ENCODE measurements at regions not wholly inside any gene's neighbourhood (a gene's known extent, or its start where the extent isn't known, plus 50 kb on each side); places are given as distances from the start of the nearest gene placed in this dataset.
"Not testable (repeated sequence)": the region's sequence is repeated elsewhere in the genome, so short reads cannot be mapped to it uniquely, and the experiment has no call there.

DNA sequence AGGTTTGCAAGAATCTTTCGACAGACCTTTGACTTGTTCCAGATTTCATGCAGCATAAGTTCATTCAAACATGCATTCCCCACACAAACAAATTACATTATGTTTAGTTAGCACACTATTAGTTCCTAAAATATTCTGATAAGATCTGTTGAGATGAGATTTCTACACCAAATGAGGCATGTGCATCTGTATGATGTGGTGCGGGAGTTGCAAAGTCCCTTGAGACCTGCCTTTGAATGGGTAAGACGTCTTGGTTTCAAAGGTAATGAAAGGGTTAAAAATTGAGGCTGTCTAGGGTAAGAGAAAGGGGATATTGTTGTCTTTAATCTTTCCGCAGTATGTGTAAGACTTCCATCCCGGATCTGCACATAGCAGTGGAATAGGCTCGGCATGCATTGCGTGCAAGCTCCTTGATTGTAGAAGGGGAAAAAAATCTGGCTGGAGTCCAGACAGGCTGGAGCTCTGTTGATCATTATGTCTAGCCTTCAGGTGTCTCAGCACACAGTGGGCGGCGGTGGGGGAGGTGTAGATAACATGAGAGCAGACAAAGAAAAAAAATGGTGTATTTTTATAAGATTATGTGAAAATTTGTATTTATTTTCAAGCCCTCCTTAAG, 296.6 kb downstream of the PTPRC start:
- DNase-seq: peak; percentile 96

DNA sequence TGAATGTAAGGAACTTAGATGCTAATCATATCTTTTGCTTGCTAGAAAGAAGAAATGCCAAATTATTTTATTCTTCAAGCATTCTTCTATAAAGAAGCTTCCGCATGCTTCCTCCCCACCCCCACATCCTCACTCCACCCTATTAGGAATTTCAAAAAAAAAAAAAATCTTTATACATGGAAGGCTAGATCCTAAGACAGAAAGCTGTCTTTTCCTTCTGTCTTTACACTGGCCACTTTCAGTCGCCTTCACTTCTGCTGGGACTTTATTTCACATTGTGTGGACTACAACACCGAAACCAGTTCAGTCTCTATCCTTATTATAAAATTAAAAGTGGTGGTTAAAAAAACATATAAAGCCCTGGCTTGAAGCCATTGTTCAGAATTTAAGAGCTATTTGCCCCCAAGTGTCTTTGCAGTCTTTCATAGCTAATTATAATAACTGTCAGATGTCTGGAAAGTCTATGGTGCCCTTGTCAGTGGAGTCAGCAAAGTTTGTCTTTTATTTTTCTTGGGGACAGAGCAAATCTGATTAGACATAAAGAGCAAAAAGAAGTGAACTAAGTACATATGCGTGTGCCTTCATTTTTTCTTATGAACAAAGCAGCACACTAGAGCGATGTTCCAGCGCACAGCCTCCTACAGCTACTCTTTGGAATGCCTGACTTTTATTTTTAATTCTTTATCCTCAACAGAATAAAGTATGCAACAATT, 297.7 kb downstream of the PTPRC start:
- DNase-seq: peak; percentile 52

DNA sequence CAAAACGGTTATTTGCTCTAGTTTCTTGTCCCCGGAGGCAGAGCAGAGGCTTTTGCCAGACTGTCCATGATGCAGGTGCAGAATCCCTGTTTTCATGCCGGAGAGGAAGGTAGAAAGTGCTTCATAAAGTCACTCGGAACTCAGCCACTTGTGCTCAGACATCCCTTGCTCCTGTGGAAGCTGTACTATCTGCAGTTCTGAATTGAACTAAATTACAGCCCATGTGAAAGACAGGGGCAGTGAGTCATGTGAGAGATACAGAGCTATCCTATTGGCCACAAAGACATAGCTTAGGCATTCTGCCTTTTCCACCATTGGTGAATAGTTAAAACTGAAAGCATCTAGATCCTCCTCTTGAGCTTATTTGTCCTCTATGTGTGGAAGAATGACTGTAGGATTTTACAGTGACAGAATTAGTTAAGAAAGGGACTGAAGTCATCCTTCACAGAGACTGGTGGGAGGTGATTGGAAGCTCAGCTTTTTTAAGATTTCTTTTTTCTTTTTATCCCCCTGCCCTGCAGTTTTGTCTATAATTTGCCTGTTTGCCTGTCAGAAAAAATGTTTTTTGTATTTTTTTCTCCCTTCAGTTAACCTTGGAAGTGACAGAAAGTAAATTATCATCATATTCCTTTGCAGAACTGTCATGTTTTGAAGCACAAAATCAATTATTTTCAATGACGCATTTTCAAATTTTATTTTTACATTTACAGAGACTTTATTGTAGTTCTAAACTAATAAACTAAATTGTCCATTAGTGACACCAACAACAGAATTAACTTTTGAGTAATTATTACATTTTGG, 298.6 kb downstream of the PTPRC start:
- peak; percentile 91 for DNase-seq

DNA sequence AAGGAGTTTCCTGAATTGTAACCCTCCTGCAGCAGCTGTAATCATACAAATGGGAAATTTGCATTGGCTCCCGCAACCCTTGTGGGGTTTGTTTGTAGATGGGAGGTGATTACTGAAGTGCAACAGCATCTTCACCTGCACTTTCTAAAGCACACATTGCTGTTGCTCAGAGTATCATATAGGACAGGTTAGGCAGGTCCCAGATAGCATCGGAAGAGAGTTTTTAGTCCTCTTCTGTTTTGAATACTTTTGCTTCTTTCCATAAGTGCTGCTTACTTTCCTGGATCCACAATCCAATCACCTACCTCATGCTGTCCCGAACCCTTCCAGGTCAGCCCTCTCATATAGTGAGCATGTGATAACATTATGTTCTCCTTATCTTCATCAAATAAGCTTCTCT, 300.4 kb downstream of the PTPRC start:
- no peak for DNase-seq

DNA sequence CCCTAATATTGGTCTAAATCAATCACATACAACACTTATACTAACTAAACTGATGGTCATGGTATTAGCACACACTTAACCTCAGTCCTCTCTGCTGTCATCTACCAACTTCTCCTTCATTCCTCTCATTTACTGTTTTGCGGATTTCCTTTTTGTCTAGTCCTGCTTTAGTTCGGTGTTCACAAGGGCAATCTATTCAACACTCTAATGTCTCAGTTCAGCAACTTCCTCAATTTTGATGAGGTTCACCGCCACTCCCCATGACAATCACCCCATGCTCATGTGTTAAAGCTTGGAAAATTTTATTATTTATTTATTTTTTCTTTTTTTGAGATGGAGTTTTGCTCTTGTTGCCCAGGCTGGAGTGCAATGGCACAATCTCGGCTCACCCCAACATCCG, 301.1 kb downstream of the PTPRC start:
- DNase-seq: no peak

DNA sequence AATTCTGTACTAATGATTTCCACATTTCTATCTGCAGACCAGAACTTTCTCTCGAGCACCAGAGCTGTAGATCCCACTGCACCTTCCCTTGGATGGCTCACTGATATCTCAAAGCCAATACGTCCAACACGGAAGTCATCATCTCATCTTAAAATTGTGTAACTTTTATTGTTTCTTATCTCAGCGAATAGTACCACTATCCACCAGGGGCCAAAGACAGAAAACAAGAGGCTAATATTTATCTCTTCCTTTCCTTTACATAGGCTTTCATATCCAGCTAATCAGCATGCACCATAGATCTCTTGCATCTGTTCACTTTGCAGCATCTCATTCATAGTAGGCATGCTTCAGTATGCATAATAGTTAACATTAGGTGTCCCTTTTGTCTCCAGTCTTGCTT, 303.6 kb downstream of the PTPRC start:
- DNase-seq: no peak

DNA sequence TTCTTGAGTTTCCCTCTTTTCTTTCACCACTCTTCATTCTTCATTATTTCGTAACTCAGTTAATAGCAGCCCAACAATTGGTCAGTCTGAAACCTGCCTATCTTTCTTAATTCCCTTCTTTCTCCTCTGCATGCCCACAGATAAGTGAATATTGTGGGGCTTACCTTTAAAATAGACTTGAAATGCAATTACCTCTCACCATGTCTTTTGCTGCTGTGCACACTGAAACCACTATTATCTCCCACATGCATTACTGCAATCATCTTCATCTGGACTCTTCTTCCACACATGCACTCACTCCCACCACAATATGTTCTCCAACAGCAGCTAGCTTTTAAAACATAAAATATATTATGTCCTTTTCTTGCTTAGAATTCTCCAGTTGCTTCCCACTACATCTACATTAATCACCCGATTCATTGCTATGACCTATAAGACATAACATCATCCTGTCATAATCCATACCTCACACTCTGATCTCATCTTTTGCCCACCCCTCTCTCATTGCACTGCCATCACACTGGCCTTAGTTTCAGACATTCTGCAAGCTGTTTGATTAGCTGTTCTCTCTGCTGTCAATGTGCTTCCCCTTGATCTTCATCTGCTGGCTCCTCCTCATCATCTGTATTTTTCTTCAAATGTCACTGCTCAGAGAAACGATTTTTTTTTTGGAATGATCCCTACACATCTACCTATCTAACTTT, 304.8 kb downstream of the PTPRC start:
- DNase-seq: no peak

DNA sequence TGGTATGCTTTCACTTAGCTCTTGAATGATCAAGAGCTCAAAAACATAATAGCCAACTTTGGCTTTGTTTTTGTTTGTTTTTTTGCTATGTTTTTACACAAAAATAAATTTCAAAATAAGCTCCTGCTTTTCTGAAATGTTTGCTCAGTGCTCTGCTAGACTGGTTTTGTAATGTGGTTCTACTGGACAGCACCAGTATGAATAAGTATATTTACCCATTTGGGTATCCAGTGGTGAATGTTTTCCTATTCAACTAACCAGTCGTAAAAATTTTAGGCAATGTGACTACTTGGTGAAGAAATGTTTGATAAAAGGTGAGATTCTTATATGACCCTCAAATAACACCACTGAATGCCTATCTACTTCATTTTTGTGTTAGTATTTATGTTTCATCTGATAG, 308.6 kb downstream of the PTPRC start:
- DNase-seq: no peak

DNA sequence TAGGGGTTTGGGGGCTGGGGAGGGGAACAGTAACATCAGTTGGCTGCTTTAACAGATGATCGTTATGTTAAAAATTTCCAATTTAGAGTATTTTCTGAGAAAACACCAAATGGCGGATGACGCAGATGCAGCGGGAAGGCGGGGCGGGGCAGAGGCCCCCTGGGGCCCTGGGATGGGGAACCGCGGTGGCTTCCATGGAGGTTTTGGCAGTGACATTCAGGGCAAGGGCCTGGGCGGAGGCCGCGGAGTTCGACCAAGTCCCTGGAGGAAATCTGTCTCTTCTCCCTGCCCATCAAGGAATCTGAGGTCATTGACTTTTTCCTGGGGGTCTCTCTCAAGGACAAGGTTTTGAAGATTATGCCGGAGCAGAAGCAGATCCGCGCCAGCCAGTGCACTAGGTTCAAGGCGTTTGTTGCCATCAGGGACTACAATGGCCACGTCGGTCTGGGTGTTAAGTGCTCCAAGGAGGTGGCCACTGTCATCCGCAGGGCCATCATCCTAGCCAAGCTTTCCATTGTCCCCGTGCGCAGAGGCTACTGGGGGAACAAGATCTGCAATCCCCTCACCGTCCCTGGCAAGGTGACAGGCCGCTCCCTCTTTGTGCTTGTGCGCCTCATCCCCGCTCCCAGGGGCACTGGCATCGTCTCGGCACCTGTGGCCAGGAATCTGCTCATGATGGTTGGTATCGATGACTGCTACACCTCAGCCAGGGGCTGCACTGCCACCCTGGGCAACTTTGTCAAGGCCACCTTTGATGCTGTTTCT, 310.2 kb downstream of the PTPRC start:
- DNase-seq: no peak

DNA sequence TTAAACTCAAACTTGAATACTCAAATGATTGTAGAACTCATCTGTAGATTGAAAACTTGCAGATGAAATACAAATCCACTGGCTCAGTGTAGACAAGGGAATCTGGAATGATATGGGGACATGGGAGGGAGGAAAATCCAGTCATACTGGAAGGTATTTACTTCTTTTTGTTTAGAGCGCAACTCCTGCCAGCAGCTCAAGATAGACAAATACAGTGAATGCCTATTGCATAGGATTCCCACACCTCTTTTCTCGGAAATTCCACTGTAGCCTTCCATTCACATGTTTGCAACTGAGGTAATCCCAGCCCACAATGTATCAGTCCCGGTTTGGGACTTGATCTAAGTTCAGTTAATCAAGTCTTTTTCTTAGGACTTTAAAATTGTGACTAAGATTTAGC, 311.2 kb downstream of the PTPRC start:
- no peak for DNase-seq

DNA sequence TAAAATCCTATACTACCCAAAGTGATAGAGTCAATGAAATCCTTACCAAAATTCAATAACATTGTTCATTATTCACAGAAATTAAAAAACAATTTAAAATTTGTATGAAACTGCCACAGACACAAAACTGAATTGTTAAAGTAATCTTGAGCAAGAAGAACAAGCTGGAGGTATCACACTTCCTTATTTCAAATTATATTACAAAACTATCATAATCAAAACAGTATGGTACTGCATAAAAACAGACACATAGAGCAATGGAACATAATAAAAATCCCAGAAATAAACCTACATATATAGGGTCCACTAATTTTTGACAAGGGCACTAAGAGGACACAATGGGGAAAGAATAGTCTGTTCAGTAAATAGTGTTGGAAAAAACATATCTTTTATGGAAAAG, 316.2 kb downstream of the PTPRC start:
- no peak for DNase-seq

DNA sequence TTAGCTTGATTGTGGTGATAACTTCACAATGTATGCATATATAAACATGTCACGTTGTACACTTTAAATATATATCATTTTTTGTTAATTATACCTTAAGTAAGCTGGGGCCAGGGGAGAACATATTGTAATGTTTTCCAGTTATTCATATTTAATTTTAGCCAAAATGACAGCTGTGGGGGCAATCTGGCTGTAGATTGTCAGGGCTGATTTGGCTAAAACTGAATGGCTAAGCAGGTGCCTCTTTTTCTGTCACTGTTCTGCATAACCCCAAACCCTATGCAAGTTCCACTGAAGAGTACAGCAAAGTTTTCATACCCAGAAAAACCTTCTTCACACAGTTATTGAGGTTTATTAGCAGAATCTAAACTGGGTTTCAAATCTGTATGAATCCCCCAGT, 318.2 kb downstream of the PTPRC start:
- no peak for DNase-seq

DNA sequence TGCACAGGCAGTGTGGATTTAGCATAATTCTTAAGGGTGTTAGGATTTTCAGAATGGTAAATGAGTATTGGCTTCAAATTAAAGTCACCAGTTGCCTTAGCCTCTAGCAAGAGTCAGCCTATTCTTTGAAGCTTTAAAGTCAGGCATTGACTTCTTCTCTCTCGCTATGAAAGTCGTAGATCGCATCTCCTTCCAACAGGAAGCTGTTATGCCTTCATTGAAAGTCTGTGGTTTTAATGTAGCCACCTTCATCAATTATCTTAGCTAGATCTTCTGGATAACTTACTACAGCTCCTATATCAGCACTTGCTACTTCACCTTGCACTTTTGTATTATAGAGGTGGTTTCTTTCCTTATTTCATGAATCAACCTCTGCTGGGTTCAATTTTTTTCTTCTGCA, 320.2 kb downstream of the PTPRC start:
- DNase-seq: no peak

DNA sequence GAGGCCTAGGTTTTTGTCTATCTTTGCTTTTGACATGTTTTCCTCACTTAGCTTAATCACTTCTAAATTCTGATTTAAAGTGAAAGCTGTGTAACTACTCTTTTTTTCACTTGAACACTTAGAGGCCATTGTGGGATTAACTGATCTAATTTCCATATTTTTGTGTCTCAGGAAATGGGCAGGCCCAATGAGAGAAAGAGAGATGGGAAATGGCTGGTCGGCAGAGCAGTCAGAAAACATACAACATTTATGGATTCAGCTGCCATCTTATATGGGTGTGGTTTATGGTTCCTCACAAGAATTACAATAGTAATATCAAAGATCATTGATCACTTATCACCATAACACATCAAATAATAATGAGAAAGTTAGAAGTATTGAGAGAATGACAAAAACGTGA, 320.8 kb downstream of the PTPRC start:
- DNase-seq: no peak

DNA sequence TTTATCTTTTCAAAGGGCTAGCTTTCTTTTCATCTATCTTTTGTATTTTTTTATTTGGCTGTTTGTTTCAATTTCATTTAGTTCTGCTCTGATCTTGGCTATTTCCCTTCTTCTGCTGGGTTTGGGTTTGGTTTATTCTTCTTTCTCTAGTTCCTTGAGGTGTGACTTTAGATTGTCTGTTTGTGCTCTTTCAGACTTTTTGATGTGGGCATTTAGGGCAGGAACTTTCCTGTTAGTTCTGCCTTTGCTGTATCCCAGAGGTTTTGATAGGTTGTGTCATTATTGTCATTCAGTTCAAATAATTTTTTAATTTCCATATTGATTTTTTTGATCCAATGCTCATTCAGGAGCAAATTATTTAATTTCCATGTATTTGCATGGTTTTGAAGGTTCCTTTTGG, 325.0 kb downstream of the PTPRC start:
- not testable (repeated sequence) for DNase-seq

DNA sequence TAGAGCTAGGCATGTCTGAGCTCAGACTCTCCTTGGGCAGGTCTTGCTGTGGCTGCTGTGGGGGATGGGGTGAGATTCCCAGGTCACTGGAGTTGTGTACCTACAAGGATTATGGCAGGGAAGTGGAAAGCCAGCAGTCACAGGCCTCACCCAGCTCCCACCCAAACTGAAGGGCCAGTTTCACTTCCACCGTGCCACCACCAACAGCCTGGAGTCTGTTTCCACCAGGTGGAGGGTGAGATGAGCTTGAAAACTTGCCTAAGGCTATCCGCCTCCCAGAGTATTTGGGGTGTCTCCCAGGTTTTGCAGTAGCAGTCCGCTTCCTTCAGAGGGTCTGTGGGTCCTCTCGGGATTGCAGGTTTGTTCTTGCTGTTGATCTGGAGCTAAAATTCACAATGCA, 327.7 kb downstream of the PTPRC start:
- no peak for DNase-seq

DNA sequence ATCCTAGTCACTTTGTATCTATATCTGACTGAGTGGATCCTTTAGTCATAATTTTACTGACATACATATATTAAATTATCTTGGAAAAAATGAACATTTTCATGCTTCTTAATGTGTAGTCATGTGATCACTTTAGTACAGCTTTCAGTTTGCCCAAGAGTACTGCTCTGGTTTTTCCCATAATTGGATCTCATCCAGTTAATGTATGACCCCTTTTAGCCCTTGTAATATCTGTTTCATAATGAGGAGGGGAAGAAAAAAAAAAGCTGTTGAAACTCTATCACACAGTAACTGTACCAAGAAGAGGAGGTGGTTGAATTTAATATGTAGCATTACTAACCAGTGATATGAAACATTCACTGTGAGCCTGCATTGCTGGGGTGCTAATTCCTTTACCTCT, 328.7 kb downstream of the PTPRC start:
- no peak for DNase-seq

DNA sequence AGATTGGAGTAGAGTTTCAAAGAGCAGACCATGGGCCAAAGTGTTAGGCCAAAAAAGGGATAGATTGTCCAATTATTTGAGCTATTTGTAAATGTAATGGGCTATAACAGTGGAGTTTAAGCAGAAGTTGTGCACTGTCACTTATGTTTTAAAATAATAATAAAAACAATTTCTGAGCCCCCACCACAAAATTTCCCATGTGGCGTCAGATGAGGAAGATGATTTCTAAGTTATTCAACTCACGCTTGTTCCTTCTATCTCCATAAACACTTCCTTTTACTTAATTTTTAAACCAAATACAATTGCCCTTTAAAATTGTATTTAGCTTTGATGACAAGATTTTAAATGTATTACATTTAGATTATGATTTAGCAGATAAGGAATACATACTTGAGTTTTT, 330.0 kb downstream of the PTPRC start:
- DNase-seq: no peak

DNA sequence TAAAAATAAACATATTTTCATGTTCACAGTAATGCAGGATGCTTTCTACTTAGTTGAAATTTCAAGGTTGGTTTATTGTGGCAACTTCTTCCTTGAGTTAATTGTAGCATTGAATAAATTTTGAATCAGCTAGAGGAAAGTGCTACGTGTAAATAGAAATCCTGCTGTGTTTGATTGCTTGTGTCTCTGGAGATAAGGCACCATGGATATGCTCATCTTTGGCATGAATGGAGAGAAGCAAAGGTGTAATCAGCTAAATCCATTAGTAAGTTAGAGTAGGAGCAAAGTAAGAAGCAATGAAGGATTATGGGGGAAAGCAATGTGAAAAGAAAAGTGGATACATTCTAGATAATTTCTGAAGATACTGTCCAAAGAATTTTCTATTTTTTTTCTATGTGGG, 331.1 kb downstream of the PTPRC start:
- DNase-seq: no peak

DNA sequence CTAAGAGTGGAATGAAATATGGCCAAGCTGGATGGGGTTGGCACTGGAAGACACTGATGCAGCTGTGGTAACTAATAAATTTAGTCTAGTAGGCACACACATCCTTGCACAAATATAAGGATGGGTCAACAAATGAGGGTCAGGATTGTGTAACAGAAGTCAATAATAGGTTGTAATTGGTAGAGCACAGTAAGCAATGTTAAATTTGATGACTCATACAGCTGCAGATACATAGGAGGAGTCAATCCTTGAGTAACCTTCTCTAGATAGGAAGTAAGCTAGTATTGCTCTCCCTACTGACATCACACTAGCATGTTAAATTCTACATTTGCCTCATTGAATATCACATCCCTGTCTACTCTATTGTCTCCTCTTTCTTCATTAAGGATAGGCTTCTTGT, 332.1 kb downstream of the PTPRC start:
- peak; percentile 78 for DNase-seq

DNA sequence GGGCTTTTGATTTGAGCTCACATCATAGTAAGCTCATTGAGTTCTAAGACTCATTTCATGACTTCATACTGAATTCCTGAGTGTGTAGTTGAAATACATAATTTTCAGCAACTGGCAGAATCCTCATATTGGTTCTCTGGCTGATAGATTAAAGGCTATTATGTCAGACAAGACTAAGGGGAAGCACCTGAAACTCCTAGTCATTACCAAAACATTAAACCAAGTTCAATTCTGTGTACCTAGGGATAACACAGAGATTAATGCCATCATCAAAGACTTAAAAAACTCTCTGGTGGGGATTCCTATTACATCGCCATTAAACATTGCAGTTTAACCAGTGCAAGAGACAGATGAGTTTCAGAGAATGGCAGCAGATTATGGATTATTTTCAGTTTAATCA, 339.1 kb downstream of the PTPRC start:
- no peak for DNase-seq

DNA sequence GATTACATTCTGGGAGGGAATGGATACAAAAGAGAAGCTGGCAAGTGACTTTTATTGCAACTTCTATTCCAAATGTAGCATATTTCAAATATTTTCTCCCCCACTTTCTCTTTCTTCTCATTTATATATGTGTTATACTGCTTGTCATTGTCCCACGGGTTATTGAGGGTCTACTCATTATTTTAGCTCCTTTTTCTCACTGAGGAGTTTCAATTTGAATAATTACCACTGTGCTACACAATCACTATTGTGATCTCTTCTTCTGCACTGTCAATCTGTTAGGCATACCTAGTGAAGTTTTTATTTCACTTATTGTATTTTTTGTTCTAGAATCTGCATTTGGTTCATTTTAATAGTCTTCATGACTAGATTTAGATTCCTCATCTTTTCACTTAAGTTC, 339.7 kb downstream of the PTPRC start:
- no peak for DNase-seq

DNA sequence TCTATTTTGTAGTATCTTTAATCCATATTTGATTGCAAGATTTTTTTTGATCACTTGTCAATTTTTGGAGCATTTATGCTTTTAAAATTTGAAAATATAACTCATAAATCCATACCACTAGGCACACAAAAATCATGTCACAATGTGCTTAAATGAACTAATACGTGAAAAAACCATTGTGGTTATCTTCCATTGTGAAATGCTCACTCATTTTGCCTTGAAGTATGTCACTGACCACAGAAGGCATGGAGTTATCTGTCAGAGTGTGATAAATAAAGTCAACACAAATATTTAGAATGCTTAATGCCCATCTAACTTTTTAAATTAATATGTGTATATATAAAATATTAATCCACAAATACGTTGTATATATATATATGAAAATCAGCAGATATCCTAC, 347.2 kb downstream of the PTPRC start:
- DNase-seq: no peak
